Epithelial cell of esophagus (primary cell): ENCODE measurements at regions not wholly inside any gene's neighbourhood (a gene's known extent, or its start where the extent isn't known, plus 50 kb on each side); places are given as distances from the start of the nearest gene placed in this dataset.

Source experiments
- DNase-seq: peaks from one replicate; pipeline ENCODE4 v3.0.0; 2010; ENCODE audit warnings: low read depth
- H3K4me3 ChIP-seq: 2 replicates; pipeline ENCODE4 v1.5.1; 2011; ENCODE audit warnings: mild to moderate bottlenecking, low read length, control low read depth
- TF ChIP-seq, protein P1 (sequence below): IDR thresholded peaks from 2 replicates; pipeline ENCODE4 v1.5.1; 2011; ENCODE audit warnings: low read depth, mild to moderate bottlenecking, low read length, control low read depth, inconsistent platforms; ENCODE audit not compliant: insufficient read depth; ENCODE audit errors: missing control alignments

DNA sequence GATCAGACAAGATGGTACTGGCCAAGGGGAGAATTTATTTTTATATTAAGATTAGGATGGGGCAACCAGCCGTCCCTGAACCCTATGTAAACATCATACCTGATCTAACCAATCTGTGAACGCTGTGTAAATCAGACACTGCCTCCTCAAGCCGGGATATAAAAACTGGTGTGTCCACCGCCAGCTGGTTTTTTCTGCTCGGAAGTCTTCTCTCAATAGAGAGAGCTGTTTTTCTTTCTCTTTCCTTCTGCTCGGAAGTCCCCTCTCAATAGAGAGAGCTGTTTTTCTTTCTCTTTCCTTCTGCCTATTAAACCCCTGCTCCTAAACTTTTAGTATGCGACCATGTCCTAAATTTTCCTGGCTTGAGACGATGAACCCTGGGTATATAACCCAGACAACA, 615.5 kb upstream of the NUDT12 start:
- TF ChIP-seq, protein P1, sequence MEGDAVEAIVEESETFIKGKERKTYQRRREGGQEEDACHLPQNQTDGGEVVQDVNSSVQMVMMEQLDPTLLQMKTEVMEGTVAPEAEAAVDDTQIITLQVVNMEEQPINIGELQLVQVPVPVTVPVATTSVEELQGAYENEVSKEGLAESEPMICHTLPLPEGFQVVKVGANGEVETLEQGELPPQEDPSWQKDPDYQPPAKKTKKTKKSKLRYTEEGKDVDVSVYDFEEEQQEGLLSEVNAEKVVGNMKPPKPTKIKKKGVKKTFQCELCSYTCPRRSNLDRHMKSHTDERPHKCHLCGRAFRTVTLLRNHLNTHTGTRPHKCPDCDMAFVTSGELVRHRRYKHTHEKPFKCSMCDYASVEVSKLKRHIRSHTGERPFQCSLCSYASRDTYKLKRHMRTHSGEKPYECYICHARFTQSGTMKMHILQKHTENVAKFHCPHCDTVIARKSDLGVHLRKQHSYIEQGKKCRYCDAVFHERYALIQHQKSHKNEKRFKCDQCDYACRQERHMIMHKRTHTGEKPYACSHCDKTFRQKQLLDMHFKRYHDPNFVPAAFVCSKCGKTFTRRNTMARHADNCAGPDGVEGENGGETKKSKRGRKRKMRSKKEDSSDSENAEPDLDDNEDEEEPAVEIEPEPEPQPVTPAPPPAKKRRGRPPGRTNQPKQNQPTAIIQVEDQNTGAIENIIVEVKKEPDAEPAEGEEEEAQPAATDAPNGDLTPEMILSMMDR: no peak
- no peak for DNase-seq
- H3K4me3 ChIP-seq: no peak overlapping the region

DNA sequence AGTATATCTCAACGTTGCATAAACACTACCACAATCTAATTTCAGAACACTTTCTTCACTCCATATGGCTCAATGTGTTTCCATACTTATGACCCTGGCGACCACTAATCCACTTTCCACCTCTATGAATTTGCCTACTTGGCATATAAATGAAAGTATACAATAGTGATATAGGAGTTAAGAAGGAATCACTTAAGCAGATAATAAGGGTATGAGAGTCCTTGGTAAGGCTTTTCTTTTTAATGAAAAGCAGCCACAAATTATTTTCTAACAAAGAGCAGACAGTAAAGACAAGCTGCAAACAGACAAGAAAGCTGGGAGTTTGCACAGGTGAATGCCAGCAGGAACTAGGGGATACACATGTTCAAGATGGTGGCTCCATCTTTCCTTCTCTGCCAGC, 615.1 kb upstream of the NUDT12 start:
- no peak overlapping the region for H3K4me3 ChIP-seq

DNA sequence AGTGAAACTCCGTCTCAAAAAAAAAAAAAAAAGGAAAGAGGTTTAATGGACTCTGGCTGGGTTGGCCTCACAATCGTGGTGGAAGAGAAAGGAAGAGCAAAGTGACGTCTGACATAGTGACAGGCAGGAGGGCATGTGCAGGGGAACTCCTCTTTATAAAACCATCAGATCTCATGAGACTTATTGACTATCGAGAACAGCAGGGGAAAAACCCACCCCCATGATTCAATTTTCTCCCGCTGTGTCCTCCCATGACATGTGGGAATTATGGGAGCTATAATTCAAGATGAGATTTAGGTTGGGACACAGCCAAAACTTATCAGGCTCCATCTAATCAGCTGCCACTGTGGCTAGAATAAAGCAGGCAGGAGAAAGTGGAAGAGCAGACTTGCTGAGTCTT, 610.4 kb upstream of the NUDT12 start:
- TF ChIP-seq, protein P1: no peak
- no peak for DNase-seq
- H3K4me3 ChIP-seq: no peak overlapping the region

More for the DNA sequence above, 615.1 kb upstream of the NUDT12 start:
- no peak for DNase-seq
- TF ChIP-seq, protein P1: no peak

DNA sequence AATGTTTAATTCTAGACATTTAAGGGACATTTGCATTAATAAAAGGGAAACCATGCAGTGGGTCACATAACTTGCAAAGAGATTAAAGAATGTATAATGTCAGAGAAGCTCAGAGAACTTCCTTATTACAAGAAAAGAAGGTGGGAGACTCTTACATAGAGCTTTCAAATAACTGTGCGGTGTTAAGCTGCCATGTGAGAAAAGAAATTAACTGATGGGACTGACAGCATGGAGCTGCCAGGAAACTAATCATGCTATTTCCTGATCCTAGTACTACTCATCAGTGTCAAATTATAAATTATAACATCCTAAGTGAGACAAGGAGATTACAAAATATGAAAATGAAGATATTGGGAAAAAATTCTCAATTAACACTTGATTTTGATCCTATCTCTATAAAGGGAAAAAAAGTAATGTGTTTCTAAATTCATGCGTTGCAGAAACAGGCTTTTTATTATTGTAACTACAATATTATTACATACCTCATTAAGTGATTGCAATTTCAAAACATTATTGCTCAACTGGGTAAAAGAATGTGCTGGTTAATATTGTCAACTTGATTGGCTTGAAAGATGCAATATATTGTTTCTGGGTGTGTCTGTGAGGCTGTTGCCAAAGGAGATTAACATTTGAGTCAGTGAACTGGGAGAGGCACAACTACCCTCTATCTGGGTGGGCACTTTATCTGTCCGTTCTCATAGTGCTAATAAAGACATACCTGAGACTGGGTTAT, 609.5 kb upstream of the NUDT12 start:
- TF ChIP-seq, protein P1: no peak
- no peak overlapping the region for H3K4me3 ChIP-seq
- peak; percentile 14 for DNase-seq

DNA sequence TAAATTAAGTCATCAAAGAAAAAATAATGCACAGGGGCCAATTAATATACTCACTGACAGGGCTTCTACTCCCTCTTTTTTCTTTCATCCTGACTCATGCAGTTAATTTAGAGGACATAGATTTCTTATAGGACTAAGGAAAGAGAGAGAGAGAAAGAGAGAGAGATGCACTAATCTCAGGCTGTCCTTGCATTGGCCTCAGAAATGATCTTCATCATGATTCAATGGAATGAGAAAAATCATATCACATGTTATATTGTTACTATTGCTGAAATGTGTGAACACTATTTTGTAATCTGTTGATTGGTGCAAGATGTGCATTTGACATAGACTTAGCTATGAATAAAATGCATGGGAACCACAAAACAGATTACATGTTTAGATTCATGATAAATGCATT, 608.3 kb upstream of the NUDT12 start:
- TF ChIP-seq, protein P1: no peak
- no peak overlapping the region for H3K4me3 ChIP-seq
- DNase-seq: no peak

DNA sequence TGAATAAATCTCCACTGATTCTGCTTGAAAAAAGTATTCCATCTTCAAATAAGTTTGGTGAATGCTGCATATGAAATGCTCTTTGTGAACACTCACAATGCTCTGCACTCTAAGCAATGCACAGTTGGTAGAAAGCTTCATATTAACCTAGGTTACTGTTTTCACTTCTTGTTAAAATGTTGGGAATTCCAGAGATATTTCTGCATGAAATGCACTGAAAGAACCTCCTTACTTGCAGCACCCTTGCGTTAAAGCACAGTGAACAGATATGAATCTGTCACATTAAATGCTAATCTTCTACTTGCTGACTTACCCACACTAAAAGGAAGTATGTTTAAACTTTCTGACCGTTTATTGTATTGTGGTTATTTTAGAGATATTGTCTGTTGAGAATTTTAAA, 584.1 kb upstream of the NUDT12 start:
- TF ChIP-seq, protein P1: no peak
- DNase-seq: no peak

DNA sequence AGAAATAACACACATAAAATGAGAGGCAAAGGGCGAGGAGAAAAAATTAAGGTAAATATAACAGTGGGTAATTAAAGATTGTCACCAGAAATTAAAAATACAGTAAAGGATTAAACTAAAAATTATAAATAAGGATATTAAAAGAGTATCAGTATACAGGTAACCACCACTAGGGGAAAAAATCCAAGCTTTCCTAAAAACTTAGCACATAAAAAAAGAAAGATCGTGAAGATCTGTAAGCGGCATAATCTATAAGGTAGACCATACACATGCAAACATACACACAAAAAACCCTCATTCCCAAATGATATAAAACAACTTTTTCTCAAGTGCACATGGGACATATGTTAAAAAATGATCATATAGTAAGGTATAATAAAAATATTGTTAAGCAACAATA, 577.3 kb upstream of the NUDT12 start:
- no peak overlapping the region for H3K4me3 ChIP-seq
- no peak for DNase-seq
- TF ChIP-seq, protein P1: no peak

More for the DNA sequence above, 584.1 kb upstream of the NUDT12 start:
- H3K4me3 ChIP-seq: no peak overlapping the region
